ENCODE measurements at regions not wholly inside any gene's neighbourhood (a gene's known extent, or its start where the extent isn't known, plus 50 kb on each side); places are given as distances from the start of the nearest gene placed in this dataset.
"Not testable (repeated sequence)": the region's sequence is repeated elsewhere in the genome, so short reads cannot be mapped to it uniquely, and the experiment has no call there.

DNA sequence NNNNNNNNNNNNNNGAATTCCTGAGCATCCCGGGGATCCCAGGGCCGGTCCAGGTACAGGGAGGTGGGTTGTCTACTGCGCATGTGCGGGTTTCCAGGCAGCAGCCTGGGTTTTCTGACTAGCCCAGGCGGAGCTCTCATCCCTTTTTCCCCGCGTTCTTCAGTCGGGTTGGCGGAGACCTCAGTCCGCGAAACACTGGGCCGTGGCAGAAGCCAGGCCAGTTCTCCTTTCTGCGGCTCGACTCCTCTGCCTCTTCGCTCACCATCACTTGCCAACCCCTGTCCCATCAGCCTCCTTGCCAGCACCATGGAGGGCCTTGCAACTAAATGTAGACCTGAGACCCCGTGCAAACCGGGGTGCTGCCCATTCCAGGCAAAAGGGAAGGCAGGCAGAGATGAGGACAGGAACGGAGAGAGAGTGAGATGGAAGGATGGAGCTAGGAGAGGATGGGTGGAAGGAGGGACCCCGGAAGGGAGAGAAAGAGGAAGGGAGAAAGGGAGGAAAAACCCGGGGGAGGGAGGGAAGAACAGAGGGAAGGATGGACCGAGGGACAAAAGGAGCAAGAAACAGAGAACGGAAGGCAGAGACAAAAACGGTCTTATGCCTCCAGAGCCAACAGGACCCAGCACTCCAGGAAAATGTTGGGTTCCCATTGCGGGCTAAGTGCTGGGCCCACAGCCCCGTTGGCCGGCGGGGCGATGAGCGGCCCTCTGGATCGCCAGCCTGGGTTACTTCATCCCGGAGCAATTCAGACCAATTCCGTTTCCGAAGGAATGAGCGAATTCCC is 445.4 kb upstream of the DEFB115 start:
- DNase-seq: peak in 1 of 2 experiments; percentile 22

DNA sequence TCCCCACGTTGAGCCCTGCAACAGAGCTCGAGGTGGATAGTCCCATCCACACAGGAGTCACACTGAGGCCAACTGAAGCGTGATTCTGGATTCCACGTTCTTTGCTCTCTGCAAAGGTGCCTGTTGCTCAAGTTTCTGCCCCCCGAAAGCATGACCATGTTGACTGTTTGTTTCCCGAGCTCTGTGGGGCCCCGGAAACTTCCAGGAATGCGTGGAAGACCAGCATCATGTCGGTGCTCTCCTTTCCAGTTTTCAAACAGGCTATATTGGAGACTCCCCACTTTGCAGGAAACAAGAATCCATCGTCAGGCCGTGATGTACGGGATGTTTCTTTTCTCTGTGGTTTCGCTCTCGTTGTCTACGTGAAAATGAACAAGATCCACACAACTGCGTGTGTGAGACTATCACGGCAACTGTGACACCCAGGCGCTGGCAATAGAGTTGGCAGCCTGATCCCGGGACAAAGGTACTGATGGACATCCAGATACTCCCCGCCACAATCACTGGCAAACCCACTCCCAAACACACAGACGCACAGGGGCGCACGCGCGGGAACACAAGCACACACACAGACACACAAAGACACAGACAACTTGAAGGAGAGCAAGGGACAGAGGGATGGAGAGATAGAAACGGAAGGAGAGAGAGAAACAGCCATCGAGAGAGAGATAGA is 444.6 kb upstream of the DEFB115 start:
- no peak for DNase-seq

DNA sequence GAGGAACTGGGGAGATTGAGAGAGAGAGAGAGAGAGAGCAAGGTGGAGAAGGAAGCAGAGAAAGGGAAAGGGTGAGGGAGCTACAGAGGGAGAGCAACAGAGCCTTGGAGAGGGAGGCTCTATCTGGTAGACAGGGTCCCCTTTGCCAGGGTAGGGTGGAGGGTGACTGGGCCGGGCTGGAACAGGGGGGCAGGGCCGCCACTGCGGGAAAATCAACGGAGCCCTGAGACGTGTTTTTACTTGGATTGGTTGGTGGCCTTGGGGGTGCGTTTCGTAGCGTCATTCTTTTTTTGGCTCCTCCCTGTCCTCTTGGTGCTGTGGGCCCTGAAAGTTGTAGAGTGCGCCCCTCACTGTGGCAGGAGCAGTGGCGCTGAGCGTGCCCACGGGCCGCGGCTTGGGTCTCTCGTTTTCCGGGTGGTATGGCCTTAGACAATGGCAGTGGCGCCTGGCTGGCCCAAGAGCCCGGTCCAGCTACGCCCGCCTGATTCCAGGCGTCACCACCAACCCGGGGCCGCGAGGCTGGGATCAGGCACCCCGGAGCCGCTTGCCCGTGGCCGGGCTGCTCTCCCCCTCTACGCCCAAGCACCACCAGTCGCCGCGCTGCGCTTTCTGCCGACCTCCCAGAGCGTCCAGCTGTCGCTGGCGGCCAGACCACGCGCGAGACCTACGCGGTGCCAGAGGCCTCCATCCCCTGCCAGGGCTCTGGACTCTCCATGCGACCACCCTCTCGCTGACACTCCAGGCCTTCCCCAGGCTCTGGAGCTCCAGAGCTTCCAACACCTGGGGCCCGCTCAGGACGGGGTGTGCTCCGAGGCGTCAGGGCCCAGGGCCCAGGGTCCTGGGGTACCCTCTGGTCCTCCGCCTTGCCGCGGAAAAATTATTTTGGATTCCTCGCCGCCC is 443.8 kb upstream of the DEFB115 start:
- DNase-seq: not testable (repeated sequence)

DNA sequence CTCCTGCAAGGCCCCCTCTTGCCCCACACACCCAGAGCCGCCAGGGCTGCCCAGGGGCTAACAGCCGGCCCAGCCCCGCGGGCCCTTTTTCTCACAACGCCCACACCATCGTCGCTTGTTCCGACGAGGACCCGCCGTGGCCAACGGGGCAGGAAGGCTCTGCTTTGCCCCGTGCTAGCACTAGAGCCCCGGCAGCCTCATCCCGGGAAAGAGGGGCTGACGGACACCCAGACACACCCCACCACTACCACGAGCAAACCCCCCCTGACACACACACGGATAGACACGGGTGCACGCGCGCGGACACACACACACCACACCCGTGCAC is 443.2 kb upstream of the DEFB115 start:
- DNase-seq: not testable (repeated sequence)

DNA sequence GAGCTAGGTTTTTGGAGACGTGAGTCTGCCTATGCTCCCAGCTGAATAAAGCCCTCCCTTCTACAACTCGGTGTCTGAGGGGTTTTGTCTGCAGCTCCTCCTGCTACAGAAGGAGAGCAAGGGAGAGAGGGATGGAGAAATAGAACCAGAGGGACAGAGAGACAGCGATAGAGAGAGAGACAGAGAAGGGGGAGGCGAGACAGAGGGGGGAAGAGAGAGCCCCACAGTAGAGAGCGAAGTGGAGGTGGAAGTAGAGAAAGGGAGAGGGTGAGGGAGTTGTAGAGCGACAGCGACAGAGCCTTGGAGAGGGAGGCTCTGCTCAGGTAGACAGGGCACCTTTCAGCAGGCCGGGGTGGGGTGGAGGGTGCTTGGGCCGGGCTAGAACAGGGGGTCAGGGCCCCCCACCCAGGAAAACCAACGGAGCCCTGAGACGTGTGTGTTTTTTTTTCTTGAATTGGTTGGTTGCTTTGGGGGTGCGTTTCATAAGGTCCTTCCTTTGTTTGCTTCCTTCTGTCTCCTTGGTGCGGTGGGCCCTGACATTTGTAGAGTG is 442.4 kb upstream of the DEFB115 start:
- DNase-seq: not testable (repeated sequence)

DNA sequence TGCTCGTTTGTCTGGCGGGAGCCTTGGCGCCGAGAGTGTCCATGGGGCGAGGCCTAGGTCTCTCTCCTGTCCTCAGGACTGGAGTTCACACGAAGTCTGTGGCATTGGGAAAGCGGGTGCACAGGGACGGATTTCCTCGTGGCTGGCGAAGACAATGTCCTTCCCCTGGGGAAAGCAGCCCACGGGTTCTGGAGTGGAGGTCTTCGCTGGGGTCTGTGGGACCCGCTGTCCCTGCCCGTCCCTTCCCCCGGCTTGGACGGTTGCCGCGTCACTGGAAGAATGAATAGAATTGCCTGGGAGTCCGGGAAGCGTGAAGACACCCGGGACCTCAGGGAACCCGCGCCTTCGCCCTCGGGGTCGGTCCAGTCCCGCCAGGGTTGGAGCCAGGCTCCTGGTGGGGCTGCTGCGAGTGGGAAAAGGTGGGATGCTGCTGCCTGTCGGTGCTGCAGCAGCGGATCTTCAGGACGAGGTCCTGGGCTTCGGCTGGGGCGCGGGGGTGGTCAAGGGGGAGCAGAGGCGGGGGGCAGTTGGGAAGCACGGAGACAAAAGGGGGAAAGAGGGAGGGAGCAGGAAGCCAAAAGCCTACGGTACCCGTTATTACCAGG is 441.8 kb upstream of the DEFB115 start:
- DNase-seq: no peak

DNA sequence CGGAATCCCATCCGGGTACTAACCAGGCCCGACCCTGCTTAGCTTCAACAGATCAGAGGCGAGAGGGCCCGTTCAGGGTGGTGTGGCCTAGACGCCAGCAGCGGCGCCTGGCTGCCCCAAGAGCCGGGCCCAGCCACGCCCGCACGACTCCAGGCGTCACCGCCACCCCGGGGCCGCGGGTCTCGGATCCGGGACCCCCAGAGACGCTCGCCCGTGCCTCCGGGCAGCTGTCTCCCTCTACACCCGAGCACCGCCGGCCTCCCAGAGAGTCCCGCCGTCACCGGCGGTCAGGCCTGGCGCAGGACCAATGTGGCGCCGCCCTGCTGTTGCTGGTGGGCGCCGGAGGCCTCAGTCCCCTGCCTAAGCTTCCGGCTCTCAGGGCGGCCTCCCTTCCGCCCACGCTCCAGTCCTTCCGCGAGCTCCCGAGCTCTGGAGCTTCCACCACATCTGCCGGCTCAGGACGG is 441.2 kb upstream of the DEFB115 start:
- DNase-seq: no peak

DNA sequence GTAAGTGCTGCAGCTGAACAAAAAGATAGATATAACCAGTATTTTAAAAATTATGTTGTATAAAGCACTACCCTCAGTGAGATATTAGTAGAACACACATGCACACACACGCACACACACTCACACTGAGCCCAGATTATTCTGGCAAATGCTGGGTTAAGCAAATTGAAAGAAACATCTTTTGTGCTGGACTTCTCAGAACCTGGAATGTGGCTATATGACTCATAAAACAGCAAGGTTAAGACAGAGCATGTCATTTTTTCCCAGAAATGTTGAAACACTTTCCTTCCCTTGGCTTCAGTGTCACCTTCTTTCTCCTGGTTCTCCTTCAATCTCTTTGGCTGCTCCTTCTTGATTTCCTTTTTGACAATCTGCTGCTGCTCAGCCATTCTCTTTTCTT is 435.8 kb upstream of the DEFB115 start:
- not testable (repeated sequence) for DNase-seq

DNA sequence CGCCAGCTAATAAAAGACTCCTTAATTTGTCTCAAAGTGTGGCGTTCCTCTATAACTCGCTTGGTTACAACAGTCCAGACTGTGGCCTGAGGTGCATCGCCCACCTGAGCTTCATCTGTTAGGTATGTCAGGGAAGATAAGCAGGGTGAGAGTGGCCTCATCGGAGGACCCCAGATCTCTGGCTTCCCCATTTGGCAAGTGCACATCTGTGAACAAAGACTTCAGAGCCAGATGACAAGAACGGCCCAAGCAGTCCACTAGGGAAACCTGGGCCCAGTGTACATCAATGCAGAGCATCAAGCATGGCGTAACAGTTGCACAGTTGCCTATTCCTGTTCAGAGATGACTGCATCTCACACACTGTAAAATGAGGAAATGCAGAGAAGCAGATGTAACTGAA is 432.8 kb upstream of the DEFB115 start:
- not testable (repeated sequence) for DNase-seq

DNA sequence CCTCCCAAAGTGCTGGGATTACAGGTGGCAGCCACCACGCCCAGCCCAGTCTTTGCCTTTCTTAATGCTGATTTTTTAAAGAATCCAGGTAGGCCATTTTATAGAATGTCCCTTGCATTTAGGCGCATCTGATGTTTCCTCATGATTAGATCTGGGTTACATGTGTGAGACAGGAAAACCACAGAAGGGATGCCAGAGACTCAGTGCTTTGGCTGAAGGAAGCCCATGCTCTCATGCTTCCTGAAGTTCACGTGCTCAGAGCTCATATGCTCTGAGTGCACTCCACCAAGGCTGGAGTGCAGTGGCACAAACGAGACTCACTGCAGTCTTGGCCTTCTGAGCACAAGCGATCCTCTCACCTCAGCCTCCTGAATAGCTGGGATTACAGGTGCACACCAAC is 411.5 kb upstream of the DEFB115 start:
- not testable (repeated sequence) for DNase-seq

DNA sequence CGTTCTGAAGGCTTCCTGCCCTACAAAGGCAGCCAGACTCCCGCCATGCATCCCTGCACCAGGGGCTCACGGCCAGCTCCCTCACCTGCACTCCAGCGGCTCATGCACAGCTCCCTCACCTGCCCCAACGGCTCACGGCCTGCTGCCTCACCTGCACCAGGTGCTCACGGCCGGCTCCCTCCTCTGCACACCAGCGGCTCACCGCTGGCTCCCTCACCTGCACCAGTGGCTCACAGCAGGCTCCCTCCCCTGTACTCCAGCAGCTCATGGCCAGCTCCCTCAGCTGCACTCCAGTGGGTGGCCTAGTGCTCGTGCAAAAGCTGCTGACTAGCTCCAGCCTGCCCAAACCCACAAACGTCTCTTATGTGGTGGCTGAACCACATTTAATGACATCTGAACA is 389.2 kb upstream of the DEFB115 start:
- not testable (repeated sequence) for DNase-seq

DNA sequence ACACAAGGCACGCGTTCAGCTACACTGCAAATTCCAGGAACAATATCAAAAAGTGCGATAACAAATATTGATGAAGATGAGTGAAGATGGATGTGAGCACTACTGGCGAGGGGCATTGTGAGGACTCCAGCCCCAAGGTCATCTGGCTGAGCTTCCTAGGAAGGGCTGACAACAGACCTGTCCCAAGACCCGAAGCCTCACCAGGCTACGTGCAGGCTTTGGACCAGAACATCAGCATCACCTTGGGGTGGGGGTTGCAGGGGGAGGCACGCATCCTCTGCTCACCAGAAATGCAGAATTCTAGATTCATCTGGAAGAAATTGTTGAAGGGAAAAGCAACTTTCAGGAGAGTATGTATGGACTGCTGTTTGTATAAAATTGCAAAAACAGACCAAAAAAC is 386.3 kb upstream of the DEFB115 start:
- DNase-seq: not testable (repeated sequence)

DNA sequence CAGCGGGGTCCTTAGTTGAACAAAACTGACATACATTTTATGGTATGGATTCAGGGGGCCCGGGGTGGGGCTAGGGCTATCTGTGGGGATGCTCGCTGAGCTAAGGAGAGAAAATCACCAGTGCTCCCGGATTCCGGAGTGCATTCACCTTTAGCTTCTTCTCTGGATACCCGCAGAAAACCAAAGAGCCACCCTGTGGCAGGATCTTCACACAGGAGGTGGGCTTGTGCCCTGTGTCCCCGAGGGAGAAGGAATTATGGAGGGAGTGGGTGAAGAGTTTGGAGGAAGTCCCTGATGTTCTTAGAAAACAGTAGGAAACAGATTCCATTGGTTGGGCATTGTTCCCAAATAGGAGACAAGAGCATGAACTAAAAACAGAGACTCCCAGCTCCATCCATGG is 385.2 kb upstream of the DEFB115 start:
- DNase-seq: not testable (repeated sequence)

DNA sequence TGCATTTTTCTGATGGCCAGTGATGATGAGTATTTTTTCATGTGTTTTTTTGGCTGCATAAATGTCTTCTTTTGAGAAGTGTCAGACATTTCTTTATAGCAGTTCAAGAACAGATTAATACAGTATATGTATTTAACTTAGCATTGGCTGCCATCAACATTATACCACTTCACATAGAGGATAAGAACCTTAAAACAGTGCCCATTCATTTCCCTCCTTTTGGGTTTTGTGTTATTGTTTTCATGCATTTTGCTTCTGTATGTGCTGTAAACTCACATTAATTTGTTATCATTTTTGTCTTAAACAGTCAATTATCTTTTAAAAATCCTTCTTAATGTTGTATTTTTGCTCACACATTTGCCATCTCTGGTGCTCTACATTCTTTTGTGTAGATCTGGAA is 381.6 kb upstream of the DEFB115 start:
- DNase-seq: not testable (repeated sequence)

DNA sequence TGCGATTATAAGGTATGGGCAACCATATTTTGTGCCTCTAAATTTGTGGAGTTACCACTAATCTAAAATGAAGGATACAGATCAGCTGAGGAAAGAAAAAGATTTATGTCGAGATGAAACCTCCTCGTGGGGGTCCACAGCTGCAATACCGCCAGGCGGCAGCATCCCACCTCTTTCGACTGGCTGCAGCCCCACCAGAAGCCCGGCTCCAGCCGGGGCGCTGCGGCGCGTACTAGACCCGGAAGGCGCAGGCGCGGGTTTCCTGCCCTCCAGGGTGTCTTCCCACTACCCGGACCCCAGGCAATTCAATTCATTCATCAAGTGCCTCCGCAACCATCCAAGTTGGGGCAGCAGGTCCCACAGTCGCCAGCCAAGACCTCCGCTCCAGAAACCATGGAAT is 366.1 kb upstream of the DEFB115 start:
- DNase-seq: not testable (repeated sequence)

DNA sequence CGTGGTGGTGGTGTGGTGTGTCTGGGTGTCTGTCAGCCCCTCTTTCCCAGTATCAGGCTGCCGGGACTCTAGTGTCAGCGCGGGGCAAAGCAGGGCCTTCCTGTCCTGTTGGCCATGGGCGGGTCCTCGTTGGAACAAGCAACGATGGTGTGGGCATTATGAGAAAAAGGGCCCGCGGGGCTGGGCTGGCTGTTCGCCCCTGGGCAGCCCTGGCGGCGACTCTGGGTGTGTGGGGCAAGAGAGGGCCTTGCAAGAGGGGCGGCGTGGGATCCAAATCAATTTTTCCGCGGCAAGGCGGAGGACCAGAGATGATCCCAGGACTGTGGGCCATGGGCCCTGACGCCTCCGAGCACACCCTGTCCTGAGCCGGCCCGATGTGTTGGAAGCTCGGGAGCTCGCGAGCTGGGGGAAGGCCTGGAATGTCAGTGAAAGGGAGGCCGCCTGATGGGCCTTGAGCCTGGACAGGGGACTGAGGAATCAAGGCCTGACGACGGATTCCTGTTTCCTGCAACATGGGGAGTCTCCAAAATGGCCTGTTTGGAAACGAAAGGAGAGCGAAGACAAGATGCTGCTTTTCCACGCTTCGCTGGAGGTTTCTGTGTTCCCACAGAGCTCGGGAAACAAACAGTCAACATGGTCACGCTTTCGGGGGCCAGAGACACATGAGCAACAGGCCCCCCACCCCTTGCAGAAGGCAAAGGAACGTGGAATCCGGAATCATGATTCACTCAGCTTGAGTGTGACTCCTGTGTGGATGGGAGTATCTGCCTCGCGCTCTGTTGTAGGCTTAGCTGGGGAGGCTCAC is 364.7 kb upstream of the DEFB115 start:
- DNase-seq: no peak

DNA sequence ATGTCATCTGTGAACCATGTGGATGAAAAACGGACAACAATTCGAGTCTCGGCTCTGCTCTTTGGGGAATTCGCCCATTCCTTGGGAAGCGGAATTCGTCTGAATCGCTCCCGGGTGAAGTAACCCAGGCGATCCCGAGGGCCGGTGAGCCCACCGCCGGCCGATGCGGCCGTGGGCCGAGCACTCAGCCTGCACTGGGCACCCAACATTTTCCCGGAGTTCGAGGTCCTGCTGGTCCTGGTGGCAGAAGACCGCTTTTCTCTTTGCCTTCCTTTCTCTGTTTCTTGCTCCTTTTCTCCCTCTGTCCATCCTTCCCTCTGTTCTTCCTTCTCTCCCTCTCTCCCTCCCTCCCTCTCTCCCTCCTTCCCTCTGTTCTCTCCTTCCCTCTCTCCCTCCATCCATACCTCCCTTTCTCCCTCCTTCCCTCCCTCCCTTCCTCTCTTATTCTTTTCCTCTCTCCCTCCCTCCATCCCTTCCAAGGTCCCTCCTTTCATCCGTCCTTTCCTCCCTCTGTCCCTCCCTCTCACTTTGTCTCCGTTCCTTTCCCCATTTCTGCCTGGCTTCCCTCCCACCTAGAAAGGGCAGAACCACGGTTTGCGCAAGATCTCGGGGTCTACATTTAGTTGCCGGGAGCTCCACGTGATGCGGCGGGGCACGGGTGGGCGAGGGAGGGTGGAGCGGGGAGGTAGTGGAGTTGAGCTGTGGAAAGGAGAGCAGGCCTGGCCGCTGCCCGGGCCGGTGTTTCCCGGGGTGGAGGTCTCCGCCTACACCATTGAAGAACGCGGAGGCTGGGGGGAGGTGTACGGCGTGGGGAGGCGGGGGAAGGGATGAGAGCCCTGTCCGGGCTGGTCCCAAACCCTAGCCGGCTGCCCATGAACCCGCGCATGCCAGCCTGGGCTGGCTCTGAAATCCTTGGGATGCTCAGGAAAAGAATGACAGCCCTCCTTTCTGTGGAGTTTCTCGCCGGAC is 363.8 kb upstream of the DEFB115 start:
- DNase-seq: not testable (repeated sequence)

DNA sequence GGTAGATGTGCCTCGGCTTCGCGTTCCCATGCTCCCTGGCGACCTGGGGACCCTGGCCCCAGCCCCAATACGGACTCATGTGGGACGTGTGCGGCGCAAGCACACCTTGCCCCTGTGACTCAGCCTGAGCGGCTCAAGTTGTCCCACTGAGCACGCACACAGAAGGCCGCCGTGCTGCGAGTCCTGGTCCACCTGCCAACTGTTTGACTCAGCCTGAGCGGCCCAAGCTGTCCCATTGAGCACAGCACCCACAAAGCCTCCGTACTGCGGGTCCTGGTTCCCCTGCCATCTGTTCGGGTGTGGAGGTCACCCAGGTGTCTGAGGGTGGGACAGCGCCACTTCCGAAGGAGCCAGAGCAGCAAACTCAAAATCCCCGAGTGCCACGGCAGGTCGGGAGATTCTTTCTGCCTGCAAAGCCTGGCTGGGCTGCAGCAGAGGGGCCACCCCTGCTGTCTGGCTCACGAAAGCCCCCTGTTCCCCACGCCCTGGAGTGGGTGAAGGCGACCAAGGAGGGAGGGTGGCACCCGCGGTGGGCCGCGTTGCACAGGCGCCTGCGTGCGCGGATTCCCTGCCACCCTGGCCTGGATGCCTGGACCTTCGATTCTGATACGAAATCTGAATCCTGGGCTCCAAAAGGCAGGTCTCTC is 362.6 kb upstream of the DEFB115 start:
- DNase-seq: not testable (repeated sequence)

DNA sequence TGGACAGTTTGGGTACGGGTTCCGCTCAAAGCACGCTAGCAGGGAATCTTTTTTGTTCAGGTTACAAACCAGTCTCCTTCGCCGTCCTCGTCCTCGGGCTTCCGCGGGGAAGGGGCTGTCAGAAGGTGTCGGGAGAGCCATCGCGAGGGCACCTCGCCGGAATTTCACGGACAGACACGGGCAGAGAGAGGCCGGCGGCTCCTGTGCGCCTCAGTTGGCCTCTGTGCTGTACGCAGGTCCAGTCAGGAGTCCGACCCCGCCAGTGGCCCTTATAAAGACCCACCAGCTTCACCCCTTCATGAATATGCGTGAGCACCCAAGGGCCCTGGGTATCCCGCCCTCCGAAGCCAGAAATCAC is 362.1 kb upstream of the DEFB115 start:
- not testable (repeated sequence) for DNase-seq
